ENCODE measurements at regions not wholly inside any gene's neighbourhood (a gene's known extent, or its start where the extent isn't known, plus 50 kb on each side); places are given as distances from the start of the nearest gene placed in this dataset.
A peak's percentile ranks its signal among the peaks of the same experiment; 100 is the strongest.

DNA sequence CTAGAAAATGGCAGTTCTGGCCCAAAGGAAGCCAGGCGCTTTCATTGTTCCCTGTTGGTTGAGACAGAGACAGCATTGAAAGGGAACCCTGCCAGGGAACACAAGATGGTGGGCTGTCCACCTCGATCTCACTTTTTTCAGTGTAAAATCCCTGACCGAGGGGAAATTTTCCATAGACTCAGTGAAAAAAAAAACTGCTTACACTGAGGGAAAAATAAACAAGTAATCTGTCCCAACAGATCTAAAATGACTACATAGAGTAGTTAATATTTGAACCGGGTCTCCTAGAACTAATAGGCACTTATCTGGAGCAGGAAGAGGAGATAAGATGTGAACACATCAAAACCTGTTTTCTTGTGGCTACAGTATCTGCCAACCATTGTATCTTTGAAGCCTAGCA is 763.4 kb upstream of the GOLIM4 start:
- Histone ChIP-seq H3K4me1 (no peaks in the 10 kb centered on the region), H3K27me3 (no peaks in the 10 kb centered on the region), H3K36me3 (no peaks in the 10 kb centered on the region), H3K4me3 (no peak overlapping the region), H3K27ac (no peak overlapping the region), H3K9me3 (peaks cover 0 to 4% (median 0%) of the 10 kb centered on the region in 4 donors)
- no peak for DNase-seq
- 77% methylated on average over 4 of the region's 4 CpGs for WGBS, 2 donors
- TF ChIP-seq EP300 (IDR thresholded peaks at IDR 0.05), result no peak
- no peak for TF ChIP-seq POLR2AphosphoS5 (IDR thresholded peaks at IDR 0.05)
- TF ChIP-seq POLR2A (IDR thresholded peaks at IDR 0.05), result no peak
- no peak for ATAC-seq (ENCODE audit: low FRiP score in 2 of 2)

DNA sequence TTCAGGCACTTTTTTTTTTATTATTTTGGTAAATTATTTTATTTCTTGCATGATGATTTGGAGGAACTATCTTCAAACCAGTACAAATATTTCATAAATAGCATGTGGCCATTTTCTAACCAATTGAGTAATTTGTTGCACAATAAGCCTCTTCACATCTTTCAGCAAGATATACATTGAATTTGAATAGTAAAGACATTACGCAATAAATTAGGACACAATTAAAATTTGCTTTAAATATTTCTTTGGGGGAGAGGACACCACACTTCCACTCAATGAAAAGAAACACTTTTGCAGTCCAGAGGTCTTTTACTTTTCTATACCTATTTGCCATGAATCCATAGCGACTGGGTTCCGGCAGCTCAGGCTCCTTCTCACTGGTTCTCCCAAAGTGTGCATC is 762.6 kb upstream of the GOLIM4 start:
- TF ChIP-seq EP300 (IDR thresholded peaks at IDR 0.05) (no peak), POLR2A (IDR thresholded peaks at IDR 0.05) (no peak), POLR2AphosphoS5 (IDR thresholded peaks at IDR 0.05) (no peak)
- TF ChIP-seq, protein P1, sequence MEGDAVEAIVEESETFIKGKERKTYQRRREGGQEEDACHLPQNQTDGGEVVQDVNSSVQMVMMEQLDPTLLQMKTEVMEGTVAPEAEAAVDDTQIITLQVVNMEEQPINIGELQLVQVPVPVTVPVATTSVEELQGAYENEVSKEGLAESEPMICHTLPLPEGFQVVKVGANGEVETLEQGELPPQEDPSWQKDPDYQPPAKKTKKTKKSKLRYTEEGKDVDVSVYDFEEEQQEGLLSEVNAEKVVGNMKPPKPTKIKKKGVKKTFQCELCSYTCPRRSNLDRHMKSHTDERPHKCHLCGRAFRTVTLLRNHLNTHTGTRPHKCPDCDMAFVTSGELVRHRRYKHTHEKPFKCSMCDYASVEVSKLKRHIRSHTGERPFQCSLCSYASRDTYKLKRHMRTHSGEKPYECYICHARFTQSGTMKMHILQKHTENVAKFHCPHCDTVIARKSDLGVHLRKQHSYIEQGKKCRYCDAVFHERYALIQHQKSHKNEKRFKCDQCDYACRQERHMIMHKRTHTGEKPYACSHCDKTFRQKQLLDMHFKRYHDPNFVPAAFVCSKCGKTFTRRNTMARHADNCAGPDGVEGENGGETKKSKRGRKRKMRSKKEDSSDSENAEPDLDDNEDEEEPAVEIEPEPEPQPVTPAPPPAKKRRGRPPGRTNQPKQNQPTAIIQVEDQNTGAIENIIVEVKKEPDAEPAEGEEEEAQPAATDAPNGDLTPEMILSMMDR (IDR thresholded peaks at IDR 0.05), result no peak
- Histone ChIP-seq H3K4me1 (no peaks in the 10 kb centered on the region), H3K4me3 (no peak overlapping the region), H3K27ac (no peak overlapping the region), H3K9me3 (peaks cover 0 to 4% (median 0%) of the 10 kb centered on the region in 4 donors), H3K36me3 (no peaks in the 10 kb centered on the region), H3K27me3 (no peaks in the 10 kb centered on the region)
- ATAC-seq (ENCODE audit: low FRiP score in 2 of 2) (no peak), DNase-seq (no peak)
- WGBS, 2 donors, result 90 to 96% methylated on average over 3 of the region's 3 CpGs

DNA sequence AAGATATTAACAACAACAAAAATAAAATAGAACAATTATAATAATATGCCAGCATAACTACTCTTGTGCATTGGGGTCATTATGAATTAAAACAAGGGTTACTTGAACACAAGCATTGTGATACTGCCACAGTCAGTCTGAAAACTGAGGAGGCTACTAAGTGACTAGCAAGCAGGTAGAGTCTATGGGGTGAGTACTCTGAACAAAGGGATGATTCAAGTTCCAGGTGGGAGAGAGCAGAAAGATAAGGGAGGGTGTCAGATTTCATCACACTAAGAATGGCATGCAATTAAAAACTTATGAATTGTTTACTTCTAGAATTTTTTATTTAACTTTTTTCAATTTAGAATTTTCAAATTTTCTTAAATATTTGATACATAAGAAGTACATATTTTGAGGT is 754.4 kb upstream of the GOLIM4 start:
- no peak for ATAC-seq (ENCODE audit: low FRiP score in 2 of 2)
- DNase-seq, result no peak
- Histone ChIP-seq H3K9me3 (no peaks in the 10 kb centered on the region), H3K27ac (no peak overlapping the region), H3K36me3 (no peaks in the 10 kb centered on the region), H3K4me1 (no peaks in the 10 kb centered on the region), H3K4me3 (no peak overlapping the region), H3K27me3 (no peaks in the 10 kb centered on the region)
- TF ChIP-seq EP300 (IDR thresholded peaks at IDR 0.05), result no peak
- no peak for TF ChIP-seq POLR2AphosphoS5 (IDR thresholded peaks at IDR 0.05)
- no peak for TF ChIP-seq POLR2A (IDR thresholded peaks at IDR 0.05)
- TF ChIP-seq, protein P1 (IDR thresholded peaks at IDR 0.05), result no peak

DNA sequence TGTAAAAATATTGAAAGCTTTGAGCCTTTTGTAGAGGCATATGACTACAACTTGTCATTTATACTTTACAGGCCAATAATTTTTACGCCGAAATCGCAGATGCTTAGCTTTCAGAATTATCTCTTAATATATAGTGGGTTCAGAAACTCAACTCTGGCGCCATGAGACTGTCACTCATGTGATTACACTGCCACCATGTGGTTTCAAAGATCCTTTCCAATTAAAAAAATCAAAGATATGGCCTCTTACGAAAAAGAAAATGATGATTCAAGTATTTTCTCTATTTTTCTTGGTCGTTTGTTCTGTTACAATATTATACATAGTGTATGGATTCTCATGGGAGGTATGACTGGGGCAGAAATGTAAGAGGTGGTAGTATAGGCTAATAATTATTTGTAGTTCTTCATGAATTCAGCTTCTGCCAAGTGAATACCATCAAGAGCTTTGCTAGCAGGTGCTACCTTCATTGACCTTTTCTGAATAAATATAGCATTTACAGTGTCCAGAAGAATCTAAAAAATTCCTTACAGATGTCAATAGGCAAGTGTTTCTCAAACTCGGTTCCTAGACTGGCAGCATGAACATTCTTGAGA is 751.7 kb upstream of the GOLIM4 start:
- WGBS, 2 donors, result 15 to 17% methylated on average over 7 of the region's 7 CpGs
- no peaks in the 10 kb centered on the region for H3K9me3 ChIP-seq
- H3K27me3 ChIP-seq, result no peaks in the 10 kb centered on the region
- no peaks in the 10 kb centered on the region for H3K4me1 ChIP-seq
- TF ChIP-seq, protein P1 (IDR thresholded peaks at IDR 0.05), result peak in 4 of 6 experiments; percentile 35 to 47 (median 41)
- no peak for TF ChIP-seq EP300 (IDR thresholded peaks at IDR 0.05)
- DNase-seq, result no peak
- no peak overlapping the region for H3K27ac ChIP-seq
- ATAC-seq (ENCODE audit: low FRiP score in 2 of 2), result no peak
- no peaks in the 10 kb centered on the region for H3K36me3 ChIP-seq
- H3K4me3 ChIP-seq, result no peak overlapping the region

- no peaks in the 10 kb centered on the region for H3K27me3 ChIP-seq
- DNase-seq, result no peak
- H3K4me3 ChIP-seq, result no peak overlapping the region
- ATAC-seq (ENCODE audit: low FRiP score in 2 of 2), result no peak
- H3K4me1 ChIP-seq, result no peaks in the 10 kb centered on the region
- WGBS, 2 donors, result 70 to 77% methylated on average over 6 of the region's 6 CpGs
- H3K36me3 ChIP-seq, result no peaks in the 10 kb centered on the region
- no peaks in the 10 kb centered on the region for H3K9me3 ChIP-seq
- H3K27ac ChIP-seq, result no peak overlapping the region
- no peak for TF ChIP-seq POLR2A (IDR thresholded peaks at IDR 0.05)
- TF ChIP-seq, protein P1 (IDR thresholded peaks at IDR 0.05), result no peak
- no peak for TF ChIP-seq EP300 (IDR thresholded peaks at IDR 0.05)
- no peak for TF ChIP-seq POLR2AphosphoS5 (IDR thresholded peaks at IDR 0.05)
Measured at GRCh38 chr3:168844894-168845482, 749.3 kb upstream of the GOLIM4 start.

All from upper lobe of left lung (tissue), 6 donors.